GM13976 (cell line): ENCODE measurements at regions not wholly inside any gene's neighbourhood (a gene's known extent, or its start where the extent isn't known, plus 50 kb on each side); places are given as distances from the start of the nearest gene placed in this dataset.

Experiments
- DNase-seq: peaks from one replicate; pipeline ENCODE4 v3.0.0; 2012; ENCODE audit warnings: low spot score
- CTCF ChIP-seq: IDR thresholded peaks from 2 replicates; pipeline ENCODE4 v1.5.1; 2012; ENCODE audit warnings: borderline replicate concordance, mild to moderate bottlenecking; ENCODE audit not compliant: insufficient read depth; ENCODE audit errors: extremely low read depth, missing control alignments, control extremely low read depth
- in situ Hi-C: fragments of 300-500 bp; cut with MboI; formaldehyde crosslinking; loops from one replicate; pipeline ENCODE4 v1.12.0; 2022; ENCODE audit warnings: low sequenced_read_pairs, mixed read lengths, inconsistent platforms; ENCODE audit not compliant: unreplicated experiment

- TF ChIP-seq CTCF, result no peak
- peak; percentile 90 for DNase-seq
- in situ Hi-C loops, result no loop called here
Observed at GRCh38 chr7:131107337-131108211, 220.1 kb upstream of the MKLN1 start.

- in situ Hi-C loops, result no loop called here
- no peak for TF ChIP-seq CTCF
- peak; percentile 70 for DNase-seq
Observed at GRCh38 chr7:131108212-131108940, 219.3 kb upstream of the MKLN1 start.

GRCh38 chr7:131109011-131109758 is 218.5 kb upstream of the MKLN1 start:
- no peak for DNase-seq
- in situ Hi-C loops, result no loop called here
- no peak for TF ChIP-seq CTCF

- no peak for TF ChIP-seq CTCF
- DNase-seq, result peak; percentile 76
- in situ Hi-C loops, result no loop called here
Observed at GRCh38 chr7:131109759-131110296, 217.8 kb upstream of the MKLN1 start.

- no peak for TF ChIP-seq CTCF
- in situ Hi-C loops, result no loop called here
- no peak for DNase-seq
Observed at GRCh38 chr7:131110297-131111080, 217.2 kb upstream of the MKLN1 start.

- in situ Hi-C loops, result no loop called here
- TF ChIP-seq CTCF, result no peak
- no peak for DNase-seq
Observed at GRCh38 chr7:131111081-131111576, 216.5 kb upstream of the MKLN1 start.
